Liver (tissue), 3 donors: ENCODE measurements at regions not wholly inside any gene's neighbourhood (a gene's known extent, or its start where the extent isn't known, plus 50 kb on each side); places are given as distances from the start of the nearest gene placed in this dataset.

Experiments used
- EGR1 ChIP-seq, 2 donors: IDR thresholded peaks; 2 replicates each; pipeline ENCODE4 v1.6.1; 2016 to 2018; ENCODE audit warnings: antibody characterized with exemption in 2 of 2, low read depth in 2 of 2
- HNF4A ChIP-seq, 2 donors: conservative IDR thresholded peaks; 2 replicates each; pipeline ENCODE4 v1.6.1; 2016; ENCODE audit warnings: antibody characterized with exemption in 2 of 2, mild to moderate bottlenecking in 2 of 2
- JUND ChIP-seq, 2 donors: IDR thresholded peaks; 2 replicates each; pipeline ENCODE4 v1.6.1; 2016; ENCODE audit warnings: antibody characterized with exemption in 2 of 2
- SP1 ChIP-seq: IDR thresholded peaks from 2 replicates; pipeline ENCODE4 v1.6.1; 2018; ENCODE audit warnings: antibody characterized with exemption, mild to moderate bottlenecking
- TAF1 ChIP-seq: conservative IDR thresholded peaks from 2 replicates; pipeline ENCODE4 v1.6.1; 2016; ENCODE audit warnings: antibody characterized with exemption, mild to moderate bottlenecking
- YY1 ChIP-seq: IDR thresholded peaks from 2 replicates; pipeline ENCODE4 v1.6.1; 2016; ENCODE audit warnings: antibody characterized with exemption, mild to moderate bottlenecking
- TF ChIP-seq, protein P1 (sequence below): fragments of 150-350 bp; IDR thresholded peaks from 2 replicates; pipeline ENCODE4 v1.5.1; 2017; ENCODE audit warnings: improper control_type of control experiment, low read depth, low read length; ENCODE audit not compliant: missing input control
- TF ChIP-seq, protein P2 (sequence below): IDR thresholded peaks from 2 replicates; pipeline ENCODE4 v1.6.1; 2016; ENCODE audit warnings: antibody characterized with exemption, mild to moderate bottlenecking
- TF ChIP-seq, protein P3 (sequence below): IDR thresholded peaks from 2 replicates; pipeline ENCODE4 v1.6.1; 2016; ENCODE audit warnings: antibody characterized with exemption
- donor health status: healthy.
- donor health status: healthy.

DNA sequence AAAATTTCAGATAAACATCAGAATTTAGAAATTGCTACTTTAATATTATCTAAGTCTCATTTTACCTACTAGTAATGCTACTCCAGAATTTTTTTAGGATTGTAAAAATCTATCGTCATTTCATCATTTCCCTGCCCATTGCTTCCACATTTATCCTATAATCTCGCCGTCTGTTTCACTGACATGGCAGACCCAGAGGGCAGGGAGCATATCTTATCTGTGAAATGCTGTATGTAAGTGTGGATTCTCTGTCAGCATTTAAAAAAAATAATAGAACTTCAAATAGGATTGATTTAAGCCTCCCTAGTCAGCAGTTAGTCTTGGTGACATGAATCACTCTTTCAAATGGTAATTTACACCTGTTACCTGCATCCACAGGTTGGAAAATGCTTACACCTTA, 314.4 kb downstream of the PCDH7 start:
- TF ChIP-seq YY1 (no peak), TAF1 (no peak), SP1 (no peak), JUND (IDR thresholded peaks at IDR 0.05) (no peak), HNF4A (conservative IDR thresholded peaks at IDR 0.05) (no peak), EGR1 (IDR thresholded peaks at IDR 0.05; ENCODE audit: low read depth in 2 of 2) (no peak)
- TF ChIP-seq, protein P1, sequence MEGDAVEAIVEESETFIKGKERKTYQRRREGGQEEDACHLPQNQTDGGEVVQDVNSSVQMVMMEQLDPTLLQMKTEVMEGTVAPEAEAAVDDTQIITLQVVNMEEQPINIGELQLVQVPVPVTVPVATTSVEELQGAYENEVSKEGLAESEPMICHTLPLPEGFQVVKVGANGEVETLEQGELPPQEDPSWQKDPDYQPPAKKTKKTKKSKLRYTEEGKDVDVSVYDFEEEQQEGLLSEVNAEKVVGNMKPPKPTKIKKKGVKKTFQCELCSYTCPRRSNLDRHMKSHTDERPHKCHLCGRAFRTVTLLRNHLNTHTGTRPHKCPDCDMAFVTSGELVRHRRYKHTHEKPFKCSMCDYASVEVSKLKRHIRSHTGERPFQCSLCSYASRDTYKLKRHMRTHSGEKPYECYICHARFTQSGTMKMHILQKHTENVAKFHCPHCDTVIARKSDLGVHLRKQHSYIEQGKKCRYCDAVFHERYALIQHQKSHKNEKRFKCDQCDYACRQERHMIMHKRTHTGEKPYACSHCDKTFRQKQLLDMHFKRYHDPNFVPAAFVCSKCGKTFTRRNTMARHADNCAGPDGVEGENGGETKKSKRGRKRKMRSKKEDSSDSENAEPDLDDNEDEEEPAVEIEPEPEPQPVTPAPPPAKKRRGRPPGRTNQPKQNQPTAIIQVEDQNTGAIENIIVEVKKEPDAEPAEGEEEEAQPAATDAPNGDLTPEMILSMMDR = no peak
- TF ChIP-seq, protein P2, sequence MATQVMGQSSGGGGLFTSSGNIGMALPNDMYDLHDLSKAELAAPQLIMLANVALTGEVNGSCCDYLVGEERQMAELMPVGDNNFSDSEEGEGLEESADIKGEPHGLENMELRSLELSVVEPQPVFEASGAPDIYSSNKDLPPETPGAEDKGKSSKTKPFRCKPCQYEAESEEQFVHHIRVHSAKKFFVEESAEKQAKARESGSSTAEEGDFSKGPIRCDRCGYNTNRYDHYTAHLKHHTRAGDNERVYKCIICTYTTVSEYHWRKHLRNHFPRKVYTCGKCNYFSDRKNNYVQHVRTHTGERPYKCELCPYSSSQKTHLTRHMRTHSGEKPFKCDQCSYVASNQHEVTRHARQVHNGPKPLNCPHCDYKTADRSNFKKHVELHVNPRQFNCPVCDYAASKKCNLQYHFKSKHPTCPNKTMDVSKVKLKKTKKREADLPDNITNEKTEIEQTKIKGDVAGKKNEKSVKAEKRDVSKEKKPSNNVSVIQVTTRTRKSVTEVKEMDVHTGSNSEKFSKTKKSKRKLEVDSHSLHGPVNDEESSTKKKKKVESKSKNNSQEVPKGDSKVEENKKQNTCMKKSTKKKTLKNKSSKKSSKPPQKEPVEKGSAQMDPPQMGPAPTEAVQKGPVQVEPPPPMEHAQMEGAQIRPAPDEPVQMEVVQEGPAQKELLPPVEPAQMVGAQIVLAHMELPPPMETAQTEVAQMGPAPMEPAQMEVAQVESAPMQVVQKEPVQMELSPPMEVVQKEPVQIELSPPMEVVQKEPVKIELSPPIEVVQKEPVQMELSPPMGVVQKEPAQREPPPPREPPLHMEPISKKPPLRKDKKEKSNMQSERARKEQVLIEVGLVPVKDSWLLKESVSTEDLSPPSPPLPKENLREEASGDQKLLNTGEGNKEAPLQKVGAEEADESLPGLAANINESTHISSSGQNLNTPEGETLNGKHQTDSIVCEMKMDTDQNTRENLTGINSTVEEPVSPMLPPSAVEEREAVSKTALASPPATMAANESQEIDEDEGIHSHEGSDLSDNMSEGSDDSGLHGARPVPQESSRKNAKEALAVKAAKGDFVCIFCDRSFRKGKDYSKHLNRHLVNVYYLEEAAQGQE = no peak
- TF ChIP-seq, protein P3, sequence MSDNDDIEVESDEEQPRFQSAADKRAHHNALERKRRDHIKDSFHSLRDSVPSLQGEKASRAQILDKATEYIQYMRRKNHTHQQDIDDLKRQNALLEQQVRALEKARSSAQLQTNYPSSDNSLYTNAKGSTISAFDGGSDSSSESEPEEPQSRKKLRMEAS = no peak
